ENCODE measurements at regions not wholly inside any gene's neighbourhood (a gene's known extent, or its start where the extent isn't known, plus 50 kb on each side); places are given as distances from the start of the nearest gene placed in this dataset.

GRCh38 chr6:160832422-160832821, 130.4 kb downstream of the PLG start:
- DNase-seq (ENCODE audit: low spot score) = no peak
- no peak for TF ChIP-seq CTCF (IDR thresholded peaks at IDR 0.05; ENCODE audit: extremely low read depth, insufficient read depth, missing control alignments)
- in situ Hi-C loops (cut with MboI; ENCODE audit: low pct_unique_long_range_greater_than_20kb, low sequenced_read_pairs, unreplicated experiment) = no loop called here

- TF ChIP-seq CTCF (IDR thresholded peaks at IDR 0.05; ENCODE audit: extremely low read depth, insufficient read depth, missing control alignments) = no peak
- DNase-seq (ENCODE audit: low spot score) = no peak
- in situ Hi-C loops (cut with MboI; ENCODE audit: low pct_unique_long_range_greater_than_20kb, low sequenced_read_pairs, unreplicated experiment) = no loop called here
Measured at GRCh38 chr6:160837146-160837545, 135.1 kb downstream of the PLG start.

- DNase-seq (ENCODE audit: low spot score) = no peak
- TF ChIP-seq CTCF (IDR thresholded peaks at IDR 0.05; ENCODE audit: extremely low read depth, insufficient read depth, missing control alignments) = no peak
- in situ Hi-C loops (cut with MboI; ENCODE audit: low pct_unique_long_range_greater_than_20kb, low sequenced_read_pairs, unreplicated experiment) = no loop called here
Measured at GRCh38 chr6:160851031-160851430, 140.5 kb upstream of the MAP3K4 start.

GRCh38 chr6:160853946-160854345, 137.6 kb upstream of the MAP3K4 start:
- TF ChIP-seq CTCF (IDR thresholded peaks at IDR 0.05; ENCODE audit: extremely low read depth, insufficient read depth, missing control alignments) = no peak

GRCh38 chr6:160858886-160859285, 132.7 kb upstream of the MAP3K4 start:
- DNase-seq (ENCODE audit: low spot score) = no peak
- TF ChIP-seq CTCF (IDR thresholded peaks at IDR 0.05; ENCODE audit: extremely low read depth, insufficient read depth, missing control alignments) = no peak
- in situ Hi-C loops (cut with MboI; ENCODE audit: low pct_unique_long_range_greater_than_20kb, low sequenced_read_pairs, unreplicated experiment) = no loop called here

More at GRCh38 chr6:160853946-160854345, 137.6 kb upstream of the MAP3K4 start:
- in situ Hi-C loops (cut with MboI; ENCODE audit: low pct_unique_long_range_greater_than_20kb, low sequenced_read_pairs, unreplicated experiment) = no loop called here
- DNase-seq (ENCODE audit: low spot score) = no peak

- no peak for TF ChIP-seq CTCF (IDR thresholded peaks at IDR 0.05; ENCODE audit: extremely low read depth, insufficient read depth, missing control alignments)
- in situ Hi-C loops (cut with MboI; ENCODE audit: low pct_unique_long_range_greater_than_20kb, low sequenced_read_pairs, unreplicated experiment) = no loop called here
- no peak for DNase-seq (ENCODE audit: low spot score)
Measured at GRCh38 chr6:160859822-160860221, 131.7 kb upstream of the MAP3K4 start.

GRCh38 chr6:160861824-160862223, 129.7 kb upstream of the MAP3K4 start:
- no peak for TF ChIP-seq CTCF (IDR thresholded peaks at IDR 0.05; ENCODE audit: extremely low read depth, insufficient read depth, missing control alignments)
- no peak for DNase-seq (ENCODE audit: low spot score)
- in situ Hi-C loops (cut with MboI; ENCODE audit: low pct_unique_long_range_greater_than_20kb, low sequenced_read_pairs, unreplicated experiment) = no loop called here
